ENCODE measurements at regions not wholly inside any gene's neighbourhood (a gene's known extent, or its start where the extent isn't known, plus 50 kb on each side); places are given as distances from the start of the nearest gene placed in this dataset.

- TF ChIP-seq CTCF (conservative IDR thresholded peaks at IDR 0.05) = no peak
- H3K27ac ChIP-seq = no peak overlapping the region
These were observed 458.6 kb downstream of the FBXO15 start for GRCh38 chr18:73688851-73689711.

GRCh38 chr18:73688161-73688560 lies 459.5 kb downstream of the FBXO15 start:
- H3K27ac ChIP-seq = no peak overlapping the region
- TF ChIP-seq CTCF (conservative IDR thresholded peaks at IDR 0.05) (no peak), ZFX (IDR thresholded peaks at IDR 0.05) (no peak)

- TF ChIP-seq ZFX (IDR thresholded peaks at IDR 0.05) = no peak
- no peak for TF ChIP-seq CTCF (conservative IDR thresholded peaks at IDR 0.05)
- no peak overlapping the region for H3K27ac ChIP-seq
These were observed 463.0 kb downstream of the FBXO15 start for GRCh38 chr18:73684647-73685046.

- TF ChIP-seq CTCF (conservative IDR thresholded peaks at IDR 0.05) = no peak
- TF ChIP-seq ZFX (IDR thresholded peaks at IDR 0.05) = no peak
- no peak overlapping the region for H3K27ac ChIP-seq
These were observed 464.0 kb downstream of the FBXO15 start for GRCh38 chr18:73683409-73684238.

- no peak for TF ChIP-seq CTCF (conservative IDR thresholded peaks at IDR 0.05)
- no peak for TF ChIP-seq ZFX (IDR thresholded peaks at IDR 0.05)
- H3K27ac ChIP-seq = no peak overlapping the region
These were observed 465.7 kb downstream of the FBXO15 start for GRCh38 chr18:73681912-73682311.

- no peak for TF ChIP-seq ZFX (IDR thresholded peaks at IDR 0.05)
- TF ChIP-seq CTCF (conservative IDR thresholded peaks at IDR 0.05) = no peak
- no peak overlapping the region for H3K27ac ChIP-seq
These were observed 466.2 kb downstream of the FBXO15 start for GRCh38 chr18:73681398-73681797.

All from C4-2B (cell line).